ENCODE measurements at regions not wholly inside any gene's neighbourhood (a gene's known extent, or its start where the extent isn't known, plus 50 kb on each side); places are given as distances from the start of the nearest gene placed in this dataset.
"Not testable (repeated sequence)": the region's sequence is repeated elsewhere in the genome, so short reads cannot be mapped to it uniquely, and the experiment has no call there.

DNA sequence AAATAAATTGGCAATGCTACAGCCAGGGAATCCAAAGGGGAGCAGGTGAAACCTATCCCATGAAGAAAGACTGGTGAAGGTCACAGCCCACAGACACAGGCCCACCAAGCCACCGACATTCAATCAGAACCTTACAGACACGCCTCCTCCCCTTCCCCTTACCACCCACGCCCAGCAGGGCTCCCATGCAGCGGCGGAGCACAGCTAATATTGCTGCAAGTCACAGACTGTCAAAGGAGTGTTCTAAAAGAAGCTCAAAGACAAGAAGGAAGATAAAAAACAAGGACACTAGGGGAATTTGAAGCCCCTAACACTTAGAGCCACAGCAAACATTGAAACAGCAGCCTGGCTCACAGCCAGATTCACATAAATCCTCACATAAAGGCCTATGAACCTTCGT lies 91.2 kb downstream of the MED10 start:
- H3K36me3 ChIP-seq = no peaks in the 10 kb centered on the region
- 34 to 51% methylated on average over 6 of the region's 6 CpGs for WGBS, 2 donors
- no peaks in the 10 kb centered on the region for H3K4me1 ChIP-seq
- intact Hi-C loops (cut with DNase I) = no loop called here
- H3K4me3 ChIP-seq = no peak overlapping the region
- no peak overlapping the region for H3K27ac ChIP-seq
- no peak for DNase-seq
- no peaks in the 10 kb centered on the region for H3K27me3 ChIP-seq
- H3K9me3 ChIP-seq = no peaks in the 10 kb centered on the region
- TF ChIP-seq, protein P1, sequence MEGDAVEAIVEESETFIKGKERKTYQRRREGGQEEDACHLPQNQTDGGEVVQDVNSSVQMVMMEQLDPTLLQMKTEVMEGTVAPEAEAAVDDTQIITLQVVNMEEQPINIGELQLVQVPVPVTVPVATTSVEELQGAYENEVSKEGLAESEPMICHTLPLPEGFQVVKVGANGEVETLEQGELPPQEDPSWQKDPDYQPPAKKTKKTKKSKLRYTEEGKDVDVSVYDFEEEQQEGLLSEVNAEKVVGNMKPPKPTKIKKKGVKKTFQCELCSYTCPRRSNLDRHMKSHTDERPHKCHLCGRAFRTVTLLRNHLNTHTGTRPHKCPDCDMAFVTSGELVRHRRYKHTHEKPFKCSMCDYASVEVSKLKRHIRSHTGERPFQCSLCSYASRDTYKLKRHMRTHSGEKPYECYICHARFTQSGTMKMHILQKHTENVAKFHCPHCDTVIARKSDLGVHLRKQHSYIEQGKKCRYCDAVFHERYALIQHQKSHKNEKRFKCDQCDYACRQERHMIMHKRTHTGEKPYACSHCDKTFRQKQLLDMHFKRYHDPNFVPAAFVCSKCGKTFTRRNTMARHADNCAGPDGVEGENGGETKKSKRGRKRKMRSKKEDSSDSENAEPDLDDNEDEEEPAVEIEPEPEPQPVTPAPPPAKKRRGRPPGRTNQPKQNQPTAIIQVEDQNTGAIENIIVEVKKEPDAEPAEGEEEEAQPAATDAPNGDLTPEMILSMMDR (IDR thresholded peaks at IDR 0.05) = no peak
- TF ChIP-seq EP300 (IDR thresholded peaks at IDR 0.05) (no peak), POLR2AphosphoS5 (IDR thresholded peaks at IDR 0.05) (no peak), POLR2A (IDR thresholded peaks at IDR 0.05) (no peak)

GRCh38 chr5:6286404-6286803 lies 91.9 kb downstream of the MED10 start:
- Histone ChIP-seq H3K36me3 (no peaks in the 10 kb centered on the region), H3K9me3 (no peaks in the 10 kb centered on the region), H3K27me3 (no peaks in the 10 kb centered on the region), H3K4me3 (no peak overlapping the region), H3K27ac (no peak overlapping the region), H3K4me1 (no peaks in the 10 kb centered on the region)
- intact Hi-C loops (cut with DNase I) = no loop called here
- 88 to 91% methylated on average over 7 of the region's 7 CpGs for WGBS, 2 donors
- no peak for DNase-seq
- no peak for TF ChIP-seq EP300 (IDR thresholded peaks at IDR 0.05)

- H3K4me1 ChIP-seq; H3K36me3 ChIP-seq; DNase-seq; intact Hi-C loops (cut with DNase I); H3K27me3 ChIP-seq; H3K4me3 ChIP-seq; H3K27ac ChIP-seq; H3K9me3 ChIP-seq: not testable (repeated sequence)
These were observed 93.9 kb downstream of the MED10 start for GRCh38 chr5:6284491-6284890.

- no peak for DNase-seq
- Histone ChIP-seq H3K36me3 (no peaks in the 10 kb centered on the region), H3K27ac (no peak overlapping the region), H3K9me3 (no peaks in the 10 kb centered on the region), H3K4me3 (no peak overlapping the region), H3K4me1 (no peaks in the 10 kb centered on the region), H3K27me3 (no peaks in the 10 kb centered on the region)
- TF ChIP-seq, protein P1 (IDR thresholded peaks at IDR 0.05) = no peak
- no peak for TF ChIP-seq EP300 (IDR thresholded peaks at IDR 0.05)
- no peak for TF ChIP-seq POLR2A (IDR thresholded peaks at IDR 0.05)
- TF ChIP-seq POLR2AphosphoS5 (IDR thresholded peaks at IDR 0.05) = no peak
- intact Hi-C loops (cut with DNase I) = no loop called here
- WGBS, 2 donors = 78 to 93% methylated on average over 1 of the region's 1 CpG
These were observed 96.0 kb downstream of the MED10 start for GRCh38 chr5:6282352-6282751.

DNA sequence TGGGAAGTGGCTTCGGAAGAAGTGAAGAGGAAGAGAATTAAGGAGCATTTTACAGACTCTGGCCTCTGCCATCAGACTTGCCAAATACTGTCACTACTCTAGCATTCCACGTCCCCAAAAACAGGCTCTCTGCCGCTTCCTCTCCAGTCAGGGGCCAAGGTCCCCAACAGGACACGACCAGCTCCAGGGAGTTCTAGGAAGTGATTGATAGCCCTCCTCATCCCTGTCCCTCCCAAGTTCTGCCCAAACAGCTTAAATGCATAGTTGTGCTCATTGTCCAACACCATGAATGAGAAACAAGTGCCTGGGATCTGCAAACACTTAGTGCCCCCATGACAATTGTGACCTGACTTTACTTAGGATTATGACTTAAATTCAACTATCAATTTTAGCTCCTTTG lies 96.5 kb downstream of the MED10 start:
- WGBS, 2 donors = 44 to 65% methylated on average over 4 of the region's 4 CpGs
- Histone ChIP-seq H3K27me3 (no peaks in the 10 kb centered on the region), H3K4me1 (no peaks in the 10 kb centered on the region), H3K4me3 (no peak overlapping the region), H3K9me3 (no peaks in the 10 kb centered on the region), H3K36me3 (no peaks in the 10 kb centered on the region), H3K27ac (no peak overlapping the region)
- no peak for DNase-seq
- TF ChIP-seq POLR2AphosphoS5 (IDR thresholded peaks at IDR 0.05) (no peak), POLR2A (IDR thresholded peaks at IDR 0.05) (no peak), EP300 (IDR thresholded peaks at IDR 0.05) (no peak)
- TF ChIP-seq, protein P1 (IDR thresholded peaks at IDR 0.05) = no peak
- intact Hi-C loops (cut with DNase I) = no loop called here

- DNase-seq = no peak
- Histone ChIP-seq H3K4me1 (no peaks in the 10 kb centered on the region), H3K27ac (no peak overlapping the region), H3K9me3 (no peaks in the 10 kb centered on the region), H3K36me3 (no peaks in the 10 kb centered on the region), H3K4me3 (no peak overlapping the region), H3K27me3 (no peaks in the 10 kb centered on the region)
- no peak for TF ChIP-seq EP300 (IDR thresholded peaks at IDR 0.05)
- TF ChIP-seq POLR2AphosphoS5 (IDR thresholded peaks at IDR 0.05) = no peak
- TF ChIP-seq, protein P1 (IDR thresholded peaks at IDR 0.05) = no peak
- WGBS, 2 donors = 71 to 87% methylated on average over 6 of the region's 6 CpGs
- intact Hi-C loops (cut with DNase I) = no loop called here
These were observed 97.8 kb downstream of the MED10 start for GRCh38 chr5:6280425-6281100.

All from sigmoid colon (tissue), 6 donors.